ENCODE measurements at regions not wholly inside any gene's neighbourhood (a gene's known extent, or its start where the extent isn't known, plus 50 kb on each side); places are given as distances from the start of the nearest gene placed in this dataset.

DNA sequence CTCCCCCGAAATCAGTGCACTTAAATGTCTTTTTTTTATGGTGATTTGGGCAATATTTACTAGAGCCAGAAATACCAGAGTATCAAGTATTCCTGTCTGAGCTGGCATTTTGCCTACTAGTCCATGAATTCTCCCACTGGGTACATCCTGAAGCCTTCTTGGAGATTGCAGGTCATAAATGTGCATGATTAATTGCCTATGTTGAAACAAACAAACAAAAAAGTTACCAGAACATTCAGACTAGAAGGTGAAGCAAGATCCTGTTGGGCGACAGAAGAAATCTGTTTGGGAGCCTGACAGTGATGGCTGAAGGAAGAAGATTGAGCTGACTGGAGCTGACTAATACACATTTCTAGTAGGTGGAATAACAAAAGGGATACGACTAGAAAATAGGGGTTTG lies 127.4 kb upstream of the NRIP1 start:
- no peaks in the 10 kb centered on the region for H3K9me1 ChIP-seq (ENCODE audit: control insufficient read depth, insufficient read depth, low read length)
- no peaks in the 10 kb centered on the region for H4K20me1 ChIP-seq (replicated peaks; ENCODE audit: control insufficient read depth, insufficient read depth, low read length)
- in situ Hi-C loops (cut with MboI) (no loop called here), intact Hi-C loops (cut with micrococcal nuclease) (no loop called here)
- H3K9ac ChIP-seq (ENCODE audit: insufficient read depth in 1 of 2, low read depth in 2 of 2, low read length in 2 of 2) = no peak overlapping the region
- DNase-seq (ENCODE audit: extremely low read depth in 1 of 4, low spot score in 3 of 4) (no peak), FAIRE-seq (no peak), ATAC-seq (no peak)
- ChIA-PET CTCF (ENCODE audit: low intra/inter-chr PET ratio) (no interaction called here), POLR2A (no interaction called here)
- H3K4me1 ChIP-seq (replicated peaks in 1 of 2; ENCODE audit: control insufficient read depth in 2 of 2, insufficient read depth in 2 of 2, low read length in 2 of 2) = no peaks in the 10 kb centered on the region
- H3K36me3 ChIP-seq (ENCODE audit: control insufficient read depth, insufficient read depth, low read length) = no peaks in the 10 kb centered on the region
- H3K27ac ChIP-seq (ENCODE audit: extremely low read depth, low read depth, low read length) = no peak overlapping the region
- H3K4me2 ChIP-seq (ENCODE audit: insufficient read depth, low read length) = no peak overlapping the region
- no peaks in the 10 kb centered on the region for H3K9me3 ChIP-seq (replicated peaks; ENCODE audit: control insufficient read depth, insufficient read depth, low read depth, low read length)
- no peak overlapping the region for H3K4me3 ChIP-seq
- BruUV-seq (replicated peaks) = no TSS peak
- WGBS (ENCODE audit: insufficient coverage, low coverage, missing lambda C conversion rate) = 18% methylated on average over 3 of the region's 3 CpGs
- H2AFZ ChIP-seq (ENCODE audit: low read depth, low read length) = no peak overlapping the region
- no peaks in the 10 kb centered on the region for H3K79me2 ChIP-seq (ENCODE audit: control insufficient read depth, insufficient read depth, low read length)
- H3K27me3 ChIP-seq (ENCODE audit: control insufficient read depth in 2 of 2, insufficient read depth in 2 of 2, low read length in 2 of 2) = 0 out of 5 replicates have a peak, but pooled peaks cover 0 to 4% of the 10 kb centered on the region in 2 experiments
- TF ChIP-seq, protein P1, sequence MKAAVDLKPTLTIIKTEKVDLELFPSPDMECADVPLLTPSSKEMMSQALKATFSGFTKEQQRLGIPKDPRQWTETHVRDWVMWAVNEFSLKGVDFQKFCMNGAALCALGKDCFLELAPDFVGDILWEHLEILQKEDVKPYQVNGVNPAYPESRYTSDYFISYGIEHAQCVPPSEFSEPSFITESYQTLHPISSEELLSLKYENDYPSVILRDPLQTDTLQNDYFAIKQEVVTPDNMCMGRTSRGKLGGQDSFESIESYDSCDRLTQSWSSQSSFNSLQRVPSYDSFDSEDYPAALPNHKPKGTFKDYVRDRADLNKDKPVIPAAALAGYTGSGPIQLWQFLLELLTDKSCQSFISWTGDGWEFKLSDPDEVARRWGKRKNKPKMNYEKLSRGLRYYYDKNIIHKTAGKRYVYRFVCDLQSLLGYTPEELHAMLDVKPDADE (conservative IDR thresholded peaks at IDR 0.05; ENCODE audit: control insufficient read depth, low read depth, low read length) = no peak
- TF ChIP-seq MECOM (CRISPR knock-in tag; IDR thresholded peaks at IDR 0.05) (no peak), ZNF197 (CRISPR knock-in tag; IDR thresholded peaks at IDR 0.05; ENCODE audit: low read depth) (no peak), ZBED1 (IDR thresholded peaks at IDR 0.05) (no peak), PPARD (CRISPR knock-in tag; IDR thresholded peaks at IDR 0.05) (no peak), TCF3 (CRISPR knock-in tag; IDR thresholded peaks at IDR 0.05) (no peak), SLC30A9 (CRISPR knock-in tag; IDR thresholded peaks at IDR 0.05) (no peak), NCOA4 (IDR thresholded peaks at IDR 0.05; ENCODE audit: partially characterized antibody) (no peak), ERF (CRISPR knock-in tag; IDR thresholded peaks at IDR 0.05) (no peak), HCFC1 (IDR thresholded peaks at IDR 0.05; ENCODE audit: low read depth, low read length) (no peak), CBFB (CRISPR knock-in tag; IDR thresholded peaks at IDR 0.05) (no peak), ZNF41 (CRISPR knock-in tag; conservative IDR thresholded peaks at IDR 0.05) (no peak)
- TF ChIP-seq, protein P2, sequence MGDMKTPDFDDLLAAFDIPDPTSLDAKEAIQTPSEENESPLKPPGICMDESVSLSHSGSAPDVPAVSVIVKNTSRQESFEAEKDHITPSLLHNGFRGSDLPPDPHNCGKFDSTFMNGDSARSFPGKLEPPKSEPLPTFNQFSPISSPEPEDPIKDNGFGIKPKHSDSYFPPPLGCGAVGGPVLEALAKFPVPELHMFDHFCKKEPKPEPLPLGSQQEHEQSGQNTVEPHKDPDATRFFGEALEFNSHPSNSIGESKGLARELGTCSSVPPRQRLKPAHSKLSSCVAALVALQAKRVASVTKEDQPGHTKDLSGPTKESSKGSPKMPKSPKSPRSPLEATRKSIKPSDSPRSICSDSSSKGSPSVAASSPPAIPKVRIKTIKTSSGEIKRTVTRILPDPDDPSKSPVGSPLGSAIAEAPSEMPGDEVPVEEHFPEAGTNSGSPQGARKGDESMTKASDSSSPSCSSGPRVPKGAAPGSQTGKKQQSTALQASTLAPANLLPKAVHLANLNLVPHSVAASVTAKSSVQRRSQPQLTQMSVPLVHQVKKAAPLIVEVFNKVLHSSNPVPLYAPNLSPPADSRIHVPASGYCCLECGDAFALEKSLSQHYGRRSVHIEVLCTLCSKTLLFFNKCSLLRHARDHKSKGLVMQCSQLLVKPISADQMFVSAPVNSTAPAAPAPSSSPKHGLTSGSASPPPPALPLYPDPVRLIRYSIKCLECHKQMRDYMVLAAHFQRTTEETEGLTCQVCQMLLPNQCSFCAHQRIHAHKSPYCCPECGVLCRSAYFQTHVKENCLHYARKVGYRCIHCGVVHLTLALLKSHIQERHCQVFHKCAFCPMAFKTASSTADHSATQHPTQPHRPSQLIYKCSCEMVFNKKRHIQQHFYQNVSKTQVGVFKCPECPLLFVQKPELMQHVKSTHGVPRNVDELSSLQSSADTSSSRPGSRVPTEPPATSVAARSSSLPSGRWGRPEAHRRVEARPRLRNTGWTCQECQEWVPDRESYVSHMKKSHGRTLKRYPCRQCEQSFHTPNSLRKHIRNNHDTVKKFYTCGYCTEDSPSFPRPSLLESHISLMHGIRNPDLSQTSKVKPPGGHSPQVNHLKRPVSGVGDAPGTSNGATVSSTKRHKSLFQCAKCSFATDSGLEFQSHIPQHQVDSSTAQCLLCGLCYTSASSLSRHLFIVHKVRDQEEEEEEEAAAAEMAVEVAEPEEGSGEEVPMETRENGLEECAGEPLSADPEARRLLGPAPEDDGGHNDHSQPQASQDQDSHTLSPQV (IDR thresholded peaks at IDR 0.05) = no peak
- TF ChIP-seq, protein P3, sequence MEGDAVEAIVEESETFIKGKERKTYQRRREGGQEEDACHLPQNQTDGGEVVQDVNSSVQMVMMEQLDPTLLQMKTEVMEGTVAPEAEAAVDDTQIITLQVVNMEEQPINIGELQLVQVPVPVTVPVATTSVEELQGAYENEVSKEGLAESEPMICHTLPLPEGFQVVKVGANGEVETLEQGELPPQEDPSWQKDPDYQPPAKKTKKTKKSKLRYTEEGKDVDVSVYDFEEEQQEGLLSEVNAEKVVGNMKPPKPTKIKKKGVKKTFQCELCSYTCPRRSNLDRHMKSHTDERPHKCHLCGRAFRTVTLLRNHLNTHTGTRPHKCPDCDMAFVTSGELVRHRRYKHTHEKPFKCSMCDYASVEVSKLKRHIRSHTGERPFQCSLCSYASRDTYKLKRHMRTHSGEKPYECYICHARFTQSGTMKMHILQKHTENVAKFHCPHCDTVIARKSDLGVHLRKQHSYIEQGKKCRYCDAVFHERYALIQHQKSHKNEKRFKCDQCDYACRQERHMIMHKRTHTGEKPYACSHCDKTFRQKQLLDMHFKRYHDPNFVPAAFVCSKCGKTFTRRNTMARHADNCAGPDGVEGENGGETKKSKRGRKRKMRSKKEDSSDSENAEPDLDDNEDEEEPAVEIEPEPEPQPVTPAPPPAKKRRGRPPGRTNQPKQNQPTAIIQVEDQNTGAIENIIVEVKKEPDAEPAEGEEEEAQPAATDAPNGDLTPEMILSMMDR (IDR thresholded peaks at IDR 0.05 in 2 of 3, conservative IDR thresholded peaks at IDR 0.05 in 1 of 3; ENCODE audit: insufficient read depth in 2 of 3, low read depth in 1 of 3, low read length in 3 of 3) = no peak
- TF ChIP-seq, protein P4, sequence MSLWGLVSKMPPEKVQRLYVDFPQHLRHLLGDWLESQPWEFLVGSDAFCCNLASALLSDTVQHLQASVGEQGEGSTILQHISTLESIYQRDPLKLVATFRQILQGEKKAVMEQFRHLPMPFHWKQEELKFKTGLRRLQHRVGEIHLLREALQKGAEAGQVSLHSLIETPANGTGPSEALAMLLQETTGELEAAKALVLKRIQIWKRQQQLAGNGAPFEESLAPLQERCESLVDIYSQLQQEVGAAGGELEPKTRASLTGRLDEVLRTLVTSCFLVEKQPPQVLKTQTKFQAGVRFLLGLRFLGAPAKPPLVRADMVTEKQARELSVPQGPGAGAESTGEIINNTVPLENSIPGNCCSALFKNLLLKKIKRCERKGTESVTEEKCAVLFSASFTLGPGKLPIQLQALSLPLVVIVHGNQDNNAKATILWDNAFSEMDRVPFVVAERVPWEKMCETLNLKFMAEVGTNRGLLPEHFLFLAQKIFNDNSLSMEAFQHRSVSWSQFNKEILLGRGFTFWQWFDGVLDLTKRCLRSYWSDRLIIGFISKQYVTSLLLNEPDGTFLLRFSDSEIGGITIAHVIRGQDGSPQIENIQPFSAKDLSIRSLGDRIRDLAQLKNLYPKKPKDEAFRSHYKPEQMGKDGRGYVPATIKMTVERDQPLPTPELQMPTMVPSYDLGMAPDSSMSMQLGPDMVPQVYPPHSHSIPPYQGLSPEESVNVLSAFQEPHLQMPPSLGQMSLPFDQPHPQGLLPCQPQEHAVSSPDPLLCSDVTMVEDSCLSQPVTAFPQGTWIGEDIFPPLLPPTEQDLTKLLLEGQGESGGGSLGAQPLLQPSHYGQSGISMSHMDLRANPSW (CRISPR knock-in tag; IDR thresholded peaks at IDR 0.05) = no peak
